ENCODE measurements at regions not wholly inside any gene's neighbourhood (a gene's known extent, or its start where the extent isn't known, plus 50 kb on each side); places are given as distances from the start of the nearest gene placed in this dataset.

DNA sequence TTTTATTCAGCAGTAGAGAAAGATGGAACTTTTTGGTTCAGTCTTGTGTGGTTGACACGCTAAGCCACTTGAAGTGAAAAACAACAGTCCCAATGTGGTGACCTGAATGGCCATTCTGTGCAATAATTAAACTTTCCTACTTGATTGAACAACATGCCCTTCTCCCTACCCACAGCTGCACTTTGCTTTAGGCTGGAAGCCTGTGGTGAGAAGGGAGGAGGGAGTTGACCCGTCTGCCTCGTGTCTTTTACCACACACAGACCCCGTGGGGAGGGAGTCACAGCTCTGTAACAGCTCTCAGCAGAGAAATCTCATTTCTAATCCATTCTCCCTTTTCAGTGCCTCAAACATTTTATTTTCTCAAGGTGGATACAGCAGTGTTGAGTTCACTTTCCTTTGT is 138.2 kb upstream of the PKDCC start:
- no peak overlapping the region for H3K27ac ChIP-seq
- H3K36me3 ChIP-seq (ENCODE audit: insufficient read depth in 1 of 2, low read depth in 1 of 2): no peaks in the 10 kb centered on the region
- ATAC-seq (no peak), DNase-seq (no peak)
- no peak overlapping the region for H3K4me3 ChIP-seq
- 58 to 67% (median 59%) methylated on average over 4 of the region's 4 CpGs for WGBS, 3 donors
- TF ChIP-seq, protein P1, sequence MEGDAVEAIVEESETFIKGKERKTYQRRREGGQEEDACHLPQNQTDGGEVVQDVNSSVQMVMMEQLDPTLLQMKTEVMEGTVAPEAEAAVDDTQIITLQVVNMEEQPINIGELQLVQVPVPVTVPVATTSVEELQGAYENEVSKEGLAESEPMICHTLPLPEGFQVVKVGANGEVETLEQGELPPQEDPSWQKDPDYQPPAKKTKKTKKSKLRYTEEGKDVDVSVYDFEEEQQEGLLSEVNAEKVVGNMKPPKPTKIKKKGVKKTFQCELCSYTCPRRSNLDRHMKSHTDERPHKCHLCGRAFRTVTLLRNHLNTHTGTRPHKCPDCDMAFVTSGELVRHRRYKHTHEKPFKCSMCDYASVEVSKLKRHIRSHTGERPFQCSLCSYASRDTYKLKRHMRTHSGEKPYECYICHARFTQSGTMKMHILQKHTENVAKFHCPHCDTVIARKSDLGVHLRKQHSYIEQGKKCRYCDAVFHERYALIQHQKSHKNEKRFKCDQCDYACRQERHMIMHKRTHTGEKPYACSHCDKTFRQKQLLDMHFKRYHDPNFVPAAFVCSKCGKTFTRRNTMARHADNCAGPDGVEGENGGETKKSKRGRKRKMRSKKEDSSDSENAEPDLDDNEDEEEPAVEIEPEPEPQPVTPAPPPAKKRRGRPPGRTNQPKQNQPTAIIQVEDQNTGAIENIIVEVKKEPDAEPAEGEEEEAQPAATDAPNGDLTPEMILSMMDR (IDR thresholded peaks at IDR 0.05): no peak
- no peaks in the 10 kb centered on the region for H3K27me3 ChIP-seq (ENCODE audit: insufficient read depth in 3 of 3, low read length in 2 of 3)
- intact Hi-C loops (cut with DNase I): no loop called here
- H3K9me3 ChIP-seq: peaks cover 4% of the 10 kb centered on the region
- peaks cover 14% of the 10 kb centered on the region for H3K4me1 ChIP-seq

DNA sequence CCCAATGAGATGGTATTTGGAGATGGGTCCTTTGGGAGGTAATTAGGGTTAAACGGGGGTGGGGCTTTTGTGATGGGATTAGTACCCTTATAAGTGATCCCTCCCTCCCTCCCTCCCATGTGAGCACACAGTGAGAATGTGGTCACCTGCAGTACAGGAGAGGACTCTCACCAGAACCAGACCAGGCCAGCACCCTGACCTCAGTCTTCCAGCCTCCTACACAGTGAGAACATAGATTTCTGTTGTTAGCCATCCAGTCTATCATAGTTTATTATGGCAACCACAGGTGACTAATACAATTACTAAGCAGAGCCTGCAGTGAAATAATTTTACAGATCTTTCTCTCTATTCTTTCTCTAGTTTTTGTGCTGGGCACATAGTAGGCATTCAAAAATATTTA is 137.7 kb upstream of the PKDCC start:
- ATAC-seq (no peak), DNase-seq (no peak)
- Histone ChIP-seq H3K36me3 (ENCODE audit: insufficient read depth in 1 of 2, low read depth in 1 of 2) (no peaks in the 10 kb centered on the region), H3K4me3 (no peak overlapping the region), H3K27me3 (ENCODE audit: insufficient read depth in 3 of 3, low read length in 2 of 3) (no peaks in the 10 kb centered on the region), H3K27ac (no peak overlapping the region), H3K9me3 (peaks cover 4% of the 10 kb centered on the region), H3K4me1 (peaks cover 14% of the 10 kb centered on the region)
- TF ChIP-seq, protein P1 (IDR thresholded peaks at IDR 0.05): no peak
- 41 to 75% (median 54%) methylated on average over 1 of the region's 1 CpG for WGBS, 3 donors
- intact Hi-C loops (cut with DNase I): no loop called here

DNA sequence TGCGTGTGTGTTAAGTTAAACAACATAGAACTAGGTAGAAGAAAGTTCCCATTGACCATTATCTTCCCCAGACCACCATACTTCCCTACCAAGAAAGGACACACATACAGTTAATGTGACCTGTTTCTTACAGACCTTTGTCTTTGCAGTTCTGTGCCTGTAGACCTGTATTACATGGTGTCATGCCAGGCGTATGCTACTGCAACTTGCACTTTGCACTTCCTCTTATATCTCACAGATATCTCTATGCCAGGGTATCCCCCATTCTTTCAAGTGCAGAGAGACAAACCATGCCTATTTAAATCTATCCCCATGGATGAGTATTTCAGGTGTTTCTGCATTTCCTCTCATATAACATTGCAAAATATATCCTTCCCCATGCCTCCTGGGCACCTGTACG is 136.8 kb upstream of the PKDCC start:
- DNase-seq (no peak), ATAC-seq (no peak)
- TF ChIP-seq, protein P1 (IDR thresholded peaks at IDR 0.05): no peak
- 81 to 96% (median 84%) methylated on average over 3 of the region's 3 CpGs for WGBS, 3 donors
- no peak overlapping the region for H3K27ac ChIP-seq
- H3K27me3 ChIP-seq (ENCODE audit: insufficient read depth in 3 of 3, low read length in 2 of 3): no peaks in the 10 kb centered on the region
- intact Hi-C loops (cut with DNase I): no loop called here
- no peak overlapping the region for H3K4me3 ChIP-seq
- peaks cover 4% of the 10 kb centered on the region for H3K9me3 ChIP-seq
- no peaks in the 10 kb centered on the region for H3K36me3 ChIP-seq (ENCODE audit: insufficient read depth in 1 of 2, low read depth in 1 of 2)
- peaks cover 14% of the 10 kb centered on the region for H3K4me1 ChIP-seq

DNA sequence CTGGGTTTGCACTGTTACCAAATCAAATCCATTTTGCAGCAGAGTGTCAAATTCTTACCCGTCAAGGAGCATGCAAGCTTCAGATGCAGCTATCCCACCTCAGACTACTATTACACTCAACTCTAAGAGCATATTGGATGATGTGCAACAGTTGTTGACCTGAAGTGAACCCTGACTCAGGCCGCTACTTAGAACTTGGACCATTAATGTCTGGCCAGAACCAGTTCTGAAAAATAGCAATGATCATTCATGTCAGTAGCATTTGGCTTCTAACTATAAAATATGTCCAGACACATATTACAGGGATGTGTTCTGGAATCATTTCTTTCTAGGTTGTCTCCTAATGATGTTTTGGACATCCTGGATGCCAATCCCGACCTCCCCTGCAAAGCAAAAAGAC is 135.5 kb upstream of the PKDCC start:
- intact Hi-C loops (cut with DNase I): no loop called here
- peaks cover 14% of the 10 kb centered on the region for H3K4me1 ChIP-seq
- no peaks in the 10 kb centered on the region for H3K36me3 ChIP-seq (ENCODE audit: insufficient read depth in 1 of 2, low read depth in 1 of 2)
- no peak overlapping the region for H3K4me3 ChIP-seq
- peak; percentile 57 to 92 (median 76) for ATAC-seq
- peaks cover 4% of the 10 kb centered on the region for H3K9me3 ChIP-seq
- H3K27me3 ChIP-seq (ENCODE audit: insufficient read depth in 3 of 3, low read length in 2 of 3): no peaks in the 10 kb centered on the region
- H3K27ac ChIP-seq: no peak overlapping the region
- WGBS, 3 donors: 20 to 32% (median 22%) methylated on average over 3 of the region's 3 CpGs
- TF ChIP-seq, protein P1 (IDR thresholded peaks at IDR 0.05): no peak
- DNase-seq: no peak

DNA sequence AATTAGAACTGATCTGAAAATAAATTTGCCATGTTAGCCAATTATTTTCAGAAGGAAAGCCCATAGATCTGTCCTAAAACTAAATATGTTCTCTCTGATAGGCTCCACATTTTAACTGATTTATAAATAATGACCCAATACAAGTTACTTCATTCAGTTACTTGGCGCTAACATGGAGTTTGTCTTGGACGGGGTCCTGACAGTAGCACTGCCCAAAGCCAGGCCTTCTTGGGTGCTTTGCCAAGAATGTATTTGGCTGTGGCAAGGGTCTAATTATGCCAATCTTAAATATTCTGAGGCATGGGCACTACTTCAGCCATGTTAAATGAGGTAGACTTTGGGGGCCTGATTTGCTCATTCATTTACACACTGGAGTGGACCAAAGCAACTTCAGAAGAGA is 135.0 kb upstream of the PKDCC start:
- Histone ChIP-seq H3K4me3 (no peak overlapping the region), H3K27me3 (ENCODE audit: insufficient read depth in 3 of 3, low read length in 2 of 3) (no peaks in the 10 kb centered on the region), H3K36me3 (ENCODE audit: insufficient read depth in 1 of 2, low read depth in 1 of 2) (no peaks in the 10 kb centered on the region), H3K4me1 (peaks cover 14% of the 10 kb centered on the region), H3K9me3 (peaks cover 4% of the 10 kb centered on the region), H3K27ac (no peak overlapping the region)
- intact Hi-C loops (cut with DNase I): no loop called here
- TF ChIP-seq, protein P1 (IDR thresholded peaks at IDR 0.05): no peak
- ATAC-seq (peak in 1 of 4 donors; percentile 22), DNase-seq (no peak)
- WGBS, 3 donors: 53 to 68% (median 58%) methylated on average over 2 of the region's 2 CpGs
